GM19240 (cell line): ENCODE measurements at regions not wholly inside any gene's neighbourhood (a gene's known extent, or its start where the extent isn't known, plus 50 kb on each side); places are given as distances from the start of the nearest gene placed in this dataset.
"Not testable (repeated sequence)": the region's sequence is repeated elsewhere in the genome, so short reads cannot be mapped to it uniquely, and the experiment has no call there.

ENCODE experiments used
- DNase-seq: peaks from one replicate; pipeline ENCODE4 v3.0.0; 2011; ENCODE audit warnings: low spot score; ENCODE audit not compliant: insufficient read length

GRCh38 chr12:17695495-17695894 is 394.5 kb downstream of the RERGL start:
- DNase-seq = no peak

- DNase-seq = no peak
These were observed 398.6 kb downstream of the RERGL start for GRCh38 chr12:17691369-17691768.

GRCh38 chr12:17680220-17680619 is 409.8 kb downstream of the RERGL start:
- DNase-seq = no peak

GRCh38 chr12:17666641-17667324 is 423.2 kb downstream of the RERGL start:
- no peak for DNase-seq

- DNase-seq = no peak
These were observed 424.2 kb downstream of the RERGL start for GRCh38 chr12:17665839-17666238.

- no peak for DNase-seq
These were observed 428.7 kb downstream of the RERGL start for GRCh38 chr12:17661250-17661649.

GRCh38 chr12:17652436-17652835 is 437.6 kb downstream of the RERGL start:
- no peak for DNase-seq

GRCh38 chr12:17642340-17642650 is 447.7 kb downstream of the RERGL start:
- no peak for DNase-seq

- DNase-seq = no peak
These were observed 449.4 kb downstream of the RERGL start for GRCh38 chr12:17640615-17641014.

- no peak for DNase-seq
These were observed 471.2 kb downstream of the RERGL start for GRCh38 chr12:17618831-17619230.

GRCh38 chr12:17609701-17610100 is 480.3 kb downstream of the RERGL start:
- no peak for DNase-seq

- DNase-seq = no peak
These were observed 480.8 kb downstream of the RERGL start for GRCh38 chr12:17609153-17609552.

- no peak for DNase-seq
These were observed 494.9 kb downstream of the RERGL start for GRCh38 chr12:17595111-17595510.

- no peak for DNase-seq
These were observed 496.1 kb downstream of the RERGL start for GRCh38 chr12:17593715-17594406.

- no peak for DNase-seq
These were observed 497.5 kb downstream of the RERGL start for GRCh38 chr12:17592472-17592871.

- no peak for DNase-seq
These were observed 498.9 kb downstream of the RERGL start for GRCh38 chr12:17591005-17591681.

- DNase-seq = no peak
These were observed 501.0 kb downstream of the RERGL start for GRCh38 chr12:17588968-17589367.

- no peak for DNase-seq
These were observed 510.6 kb downstream of the RERGL start for GRCh38 chr12:17579205-17580026.

- no peak for DNase-seq
These were observed 512.6 kb downstream of the RERGL start for GRCh38 chr12:17577405-17577804.

- no peak for DNase-seq
These were observed 517.7 kb downstream of the RERGL start for GRCh38 chr12:17572250-17572649.

GRCh38 chr12:17571047-17571446 is 518.9 kb downstream of the RERGL start:
- DNase-seq = no peak

- not testable (repeated sequence) for DNase-seq
These were observed 525.4 kb downstream of the RERGL start for GRCh38 chr12:17564630-17565029.
